ENCODE measurements at regions not wholly inside any gene's neighbourhood (a gene's known extent, or its start where the extent isn't known, plus 50 kb on each side); places are given as distances from the start of the nearest gene placed in this dataset.
A peak's percentile ranks its signal among the peaks of the same experiment; 100 is the strongest.

DNA sequence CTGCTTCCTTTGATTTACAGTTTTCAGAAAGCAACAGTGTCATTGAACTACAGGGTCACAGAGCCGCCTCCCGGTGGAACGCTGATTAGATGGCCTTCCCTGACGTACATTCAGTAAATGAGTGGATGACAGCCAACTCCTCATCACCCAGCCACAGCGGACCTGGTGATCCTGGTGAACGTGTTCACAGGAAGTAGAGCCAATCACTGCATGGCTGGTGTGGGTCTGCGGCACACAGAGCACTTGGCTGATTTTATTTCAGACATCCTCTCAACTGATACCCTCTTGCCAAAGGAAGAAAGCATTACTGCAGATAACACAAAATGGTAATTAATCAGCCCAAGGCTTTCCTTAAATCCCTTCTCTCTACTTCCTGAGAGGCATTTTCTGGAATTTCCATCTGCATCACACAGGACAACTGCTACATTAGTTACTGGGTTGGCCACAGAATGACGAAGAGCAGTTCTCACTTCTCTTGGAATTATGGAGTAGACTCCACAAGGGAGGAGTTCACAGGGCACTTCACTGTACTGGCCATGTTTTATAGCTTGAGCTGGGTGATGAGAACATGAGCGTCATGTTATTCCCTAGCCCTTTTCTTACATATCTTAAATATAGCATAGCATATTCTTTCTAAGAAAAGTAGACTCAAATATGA, 84.0 kb upstream of the SLC7A1 start:
- TF ChIP-seq POU6F1 (CRISPR knock-in tag; IDR thresholded peaks at IDR 0.05; ENCODE audit: borderline replicate concordance, low read depth) = no peak
- TF ChIP-seq ZNF565 (CRISPR knock-in tag; conservative IDR thresholded peaks at IDR 0.05; ENCODE audit: low read depth) = no peak
- TF ChIP-seq CSDC2 (CRISPR knock-in tag; IDR thresholded peaks at IDR 0.05) = no peak
- TF ChIP-seq, protein P1, sequence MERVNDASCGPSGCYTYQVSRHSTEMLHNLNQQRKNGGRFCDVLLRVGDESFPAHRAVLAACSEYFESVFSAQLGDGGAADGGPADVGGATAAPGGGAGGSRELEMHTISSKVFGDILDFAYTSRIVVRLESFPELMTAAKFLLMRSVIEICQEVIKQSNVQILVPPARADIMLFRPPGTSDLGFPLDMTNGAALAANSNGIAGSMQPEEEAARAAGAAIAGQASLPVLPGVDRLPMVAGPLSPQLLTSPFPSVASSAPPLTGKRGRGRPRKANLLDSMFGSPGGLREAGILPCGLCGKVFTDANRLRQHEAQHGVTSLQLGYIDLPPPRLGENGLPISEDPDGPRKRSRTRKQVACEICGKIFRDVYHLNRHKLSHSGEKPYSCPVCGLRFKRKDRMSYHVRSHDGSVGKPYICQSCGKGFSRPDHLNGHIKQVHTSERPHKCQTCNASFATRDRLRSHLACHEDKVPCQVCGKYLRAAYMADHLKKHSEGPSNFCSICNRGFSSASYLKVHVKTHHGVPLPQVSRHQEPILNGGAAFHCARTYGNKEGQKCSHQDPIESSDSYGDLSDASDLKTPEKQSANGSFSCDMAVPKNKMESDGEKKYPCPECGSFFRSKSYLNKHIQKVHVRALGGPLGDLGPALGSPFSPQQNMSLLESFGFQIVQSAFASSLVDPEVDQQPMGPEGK (CRISPR knock-in tag; IDR thresholded peaks at IDR 0.05; ENCODE audit: borderline replicate concordance) = no peak
- TF ChIP-seq ZC3H10 (CRISPR knock-in tag; IDR thresholded peaks at IDR 0.05) = no peak
- 0 out of 2 replicates have a peak, but pooled peaks have one; percentile 20 for TF ChIP-seq TSHZ2 (CRISPR knock-in tag; IDR thresholded peaks at IDR 0.05)
- no peak for TF ChIP-seq ZFP30 (CRISPR knock-in tag; IDR thresholded peaks at IDR 0.05)
- ATAC-seq = no peak; the same call in 2 of the 3 replicates

DNA sequence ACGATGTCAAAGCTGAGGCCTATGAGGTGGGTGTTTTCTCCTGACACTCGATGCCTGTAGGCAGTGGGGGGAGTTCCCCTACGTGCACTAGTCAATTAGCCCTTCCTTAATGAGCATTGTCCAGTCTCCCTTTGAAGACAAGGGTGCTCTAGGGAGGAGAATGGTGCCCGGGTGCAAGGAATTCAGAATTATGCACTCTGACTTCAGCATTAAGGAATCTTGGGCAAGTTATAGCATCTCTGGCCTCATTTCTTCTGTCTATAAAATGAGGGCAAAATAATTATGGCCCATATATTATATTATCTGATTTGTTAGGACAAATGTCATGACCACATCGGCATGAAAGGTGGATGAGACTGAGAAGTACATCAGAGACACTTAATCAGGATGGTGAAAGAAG, 82.1 kb upstream of the SLC7A1 start:
- ATAC-seq = no peak
- TF ChIP-seq ZC3H10 (CRISPR knock-in tag; IDR thresholded peaks at IDR 0.05) (no peak), ZNF70 (CRISPR knock-in tag; IDR thresholded peaks at IDR 0.05) (no peak), POU6F1 (CRISPR knock-in tag; IDR thresholded peaks at IDR 0.05; ENCODE audit: borderline replicate concordance, low read depth) (no peak), BACH2 (CRISPR knock-in tag; IDR thresholded peaks at IDR 0.05; ENCODE audit: borderline replicate concordance) (no peak), ZFP30 (CRISPR knock-in tag; IDR thresholded peaks at IDR 0.05) (no peak), PPARA (CRISPR knock-in tag; IDR thresholded peaks at IDR 0.05; ENCODE audit: borderline replicate concordance) (no peak)

- peak; percentile 44 for ATAC-seq
- TF ChIP-seq GLIS3 (CRISPR knock-in tag; IDR thresholded peaks at IDR 0.05) (no peak), TOX (CRISPR knock-in tag; IDR thresholded peaks at IDR 0.05; ENCODE audit: borderline replicate concordance) (no peak), BACH2 (CRISPR knock-in tag; IDR thresholded peaks at IDR 0.05; ENCODE audit: borderline replicate concordance) (no peak), OSR1 (CRISPR knock-in tag; IDR thresholded peaks at IDR 0.05) (no peak), ISL1 (CRISPR knock-in tag; IDR thresholded peaks at IDR 0.05) (no peak), ZFP3 (CRISPR knock-in tag; IDR thresholded peaks at IDR 0.05) (no peak), POU6F1 (CRISPR knock-in tag; IDR thresholded peaks at IDR 0.05; ENCODE audit: borderline replicate concordance, low read depth) (no peak), ARNTL (CRISPR knock-in tag; IDR thresholded peaks at IDR 0.05; ENCODE audit: borderline replicate concordance, low read depth) (no peak), ZFP30 (CRISPR knock-in tag; IDR thresholded peaks at IDR 0.05) (no peak), RARB (CRISPR knock-in tag; IDR thresholded peaks at IDR 0.05) (no peak)
- TF ChIP-seq, protein P1 (CRISPR knock-in tag; IDR thresholded peaks at IDR 0.05; ENCODE audit: borderline replicate concordance) = no peak
These were observed 81.5 kb upstream of the SLC7A1 start for GRCh38 chr13:29676941-29677452.

Data from SK-N-SH treated with all-trans-retinoic acid at 6 μM for 48 hours (cell line).